ENCODE measurements at regions not wholly inside any gene's neighbourhood (a gene's known extent, or its start where the extent isn't known, plus 50 kb on each side); places are given as distances from the start of the nearest gene placed in this dataset.

- no peak for DNase-seq (ENCODE audit: low read depth in 1 of 2, low spot score in 2 of 2)
- H3K79me2 ChIP-seq (ENCODE audit: control insufficient read depth in 1 of 2, insufficient read depth in 2 of 2, low read length in 2 of 2), result no peaks in the 10 kb centered on the region
- TF ChIP-seq CBX5 (IDR thresholded peaks at IDR 0.05; ENCODE audit: low read depth, low read length) (no peak), YY1 (IDR thresholded peaks at IDR 0.05; ENCODE audit: low read depth, low read length) (no peak), SAP30 (IDR thresholded peaks at IDR 0.05; ENCODE audit: insufficient read depth, insufficient replicate concordance, low read length) (no peak), CHD1 (IDR thresholded peaks at IDR 0.05; ENCODE audit: low read depth, low read length) (no peak), GTF2F1 (IDR thresholded peaks at IDR 0.05; ENCODE audit: borderline replicate concordance, low read depth, low read length) (no peak), CHD2 (IDR thresholded peaks at IDR 0.05; ENCODE audit: low read length) (no peak), SP1 (IDR thresholded peaks at IDR 0.05; ENCODE audit: low read depth, low read length) (no peak), KDM1A (IDR thresholded peaks at IDR 0.05; ENCODE audit: borderline replicate concordance, low read length) (no peak), MAFK (IDR thresholded peaks at IDR 0.05; ENCODE audit: low read depth, low read length) (no peak), EZH2 (IDR thresholded peaks at IDR 0.05; ENCODE audit: low read depth, low read length, severe bottlenecking) (no peak), CTBP2 (IDR thresholded peaks at IDR 0.05; ENCODE audit: borderline replicate concordance, insufficient read depth, insufficient read length, low read length) (no peak), POLR2AphosphoS5 (IDR thresholded peaks at IDR 0.05; ENCODE audit: low read depth, low read length) (no peak), BRCA1 (IDR thresholded peaks at IDR 0.05; ENCODE audit: low read depth, low read length) (no peak), CREB1 (IDR thresholded peaks at IDR 0.05) (no peak), ASH2L (IDR thresholded peaks at IDR 0.05; ENCODE audit: low read length) (no peak), CEBPB (IDR thresholded peaks at IDR 0.05; ENCODE audit: low read depth, low read length) (no peak), RXRA (IDR thresholded peaks at IDR 0.05; ENCODE audit: insufficient read depth, low read depth, low read length) (no peak)
These were observed 52.4 kb upstream of the LIFR start for GRCh38 chr5:38608874-38609273.

More at GRCh38 chr5:38608874-38609273, 52.4 kb upstream of the LIFR start:
- Histone ChIP-seq H3K4me3 (ENCODE audit: extremely low read depth in 1 of 4, insufficient read depth in 2 of 4, low read depth in 3 of 4, low read length in 4 of 4) (no peak overlapping the region), H2BK15ac (ENCODE audit: low read length) (no peak overlapping the region), H2AK5ac (ENCODE audit: low read depth, low read length) (no peak overlapping the region), H4K91ac (replicated peaks; ENCODE audit: insufficient read length, low read length) (no peak overlapping the region), H4K8ac (ENCODE audit: extremely low read depth, insufficient read depth, low read length) (no peak overlapping the region), H3K18ac (ENCODE audit: extremely low read depth, low read length) (no peak overlapping the region), H2BK120ac (replicated peaks; ENCODE audit: low read depth, low read length) (no peak overlapping the region), H3K4ac (replicated peaks; ENCODE audit: insufficient read length, low read depth, low read length) (no peak overlapping the region), H3K79me1 (ENCODE audit: low read depth, low read length) (no peaks in the 10 kb centered on the region), H3K4me2 (ENCODE audit: insufficient read depth in 1 of 2, low read depth in 2 of 2, low read length in 2 of 2) (no peak overlapping the region), H3K14ac (ENCODE audit: insufficient read length) (no peak overlapping the region), H2BK12ac (ENCODE audit: low read depth, low read length) (no peak overlapping the region), H2BK20ac (ENCODE audit: low read length) (no peak overlapping the region), H3K27ac (ENCODE audit: low read depth, low read length) (no peak overlapping the region), H3K56ac (replicated peaks; ENCODE audit: insufficient read length, low read depth, low read length) (no peak overlapping the region), H3K27me3 (replicated peaks in 1 of 4; ENCODE audit: control insufficient read depth in 3 of 4, extremely low read depth in 1 of 4, insufficient read depth in 3 of 4, low read length in 3 of 4) (no peaks in the 10 kb centered on the region), H2BK5ac (ENCODE audit: low read depth, low read length) (no peak overlapping the region), H3K9me3 (ENCODE audit: insufficient read depth in 2 of 2, low read depth in 1 of 2, low read length in 1 of 2) (no peaks in the 10 kb centered on the region), H4K20me1 (replicated peaks in 1 of 2; ENCODE audit: control insufficient read depth in 1 of 2, insufficient read depth in 2 of 2, low read length in 2 of 2) (no peaks in the 10 kb centered on the region), H4K5ac (ENCODE audit: insufficient read length, low read depth, low read length) (no peak overlapping the region), H3K36me3 (ENCODE audit: control insufficient read depth in 2 of 4, insufficient read depth in 4 of 4, low read length in 3 of 4) (no peaks in the 10 kb centered on the region; a peak in 1 of 8 replicates), H2AFZ (ENCODE audit: low read length) (no peak overlapping the region), H3K4me1 (replicated peaks in 1 of 4; ENCODE audit: control insufficient read depth in 3 of 4, insufficient read depth in 4 of 4, low read length in 3 of 4) (peaks cover 0 to 5% (median 0%) of the 10 kb centered on the region in 4 experiments; a peak in 1 of 7 replicates), H3K23me2 (ENCODE audit: low read depth, low read length) (no peaks in the 10 kb centered on the region), H3K23ac (ENCODE audit: insufficient read length) (no peak overlapping the region), H3K9ac (replicated peaks in 1 of 4; ENCODE audit: extremely low read depth in 1 of 4, low read depth in 3 of 4, low read length in 3 of 4) (no peak overlapping the region)
- CTCF ChIA-PET (ENCODE audit: partially characterized antibody), result interaction anchor here (1.4 kb wide), 1 partner anchor 33 kb away, joined by 3 read pairs; no protein-coding TSS in a partner anchor
- FAIRE-seq, result no peak
- POLR2A ChIA-PET (ENCODE audit: partially characterized antibody), result no interaction called here
- 89% methylated on average over 1 of the region's 1 CpG; no CpG with 5 or more reads in 1 of the 2 experiments for WGBS, 2 experiments (ENCODE audit: extremely low coverage in 1 of 2, insufficient coverage in 1 of 2, insufficient read length in 1 of 2, insufficient replicate concordance in 2 of 2, low coverage in 1 of 2, low lambda C conversion rate in 2 of 2, missing lambda C conversion rate in 1 of 2)

All from H1 (cell line).